Neural progenitor cell (in vitro differentiated cells): ENCODE measurements at regions not wholly inside any gene's neighbourhood (a gene's known extent, or its start where the extent isn't known, plus 50 kb on each side); places are given as distances from the start of the nearest gene placed in this dataset.

Source experiments
- CTCF ChIP-seq: fragments of 200-600 bp; sonication (generic); IDR thresholded peaks from 2 replicates; pipeline ENCODE4 v1.5.1; 2017; ENCODE audit warnings: antibody characterized with exemption, mild to moderate bottlenecking
- EZH2 ChIP-seq: fragments of 200-600 bp; sonication (generic); IDR thresholded peaks from 2 replicates; pipeline ENCODE4 v1.6.1; 2017; ENCODE audit warnings: antibody characterized with exemption, mild to moderate bottlenecking, moderate library complexity
- EZH2phosphoT487 ChIP-seq: fragments of 200-600 bp; sonication (generic); IDR thresholded peaks from 2 replicates; pipeline ENCODE4 v1.6.1; 2017; ENCODE audit warnings: antibody characterized with exemption

DNA sequence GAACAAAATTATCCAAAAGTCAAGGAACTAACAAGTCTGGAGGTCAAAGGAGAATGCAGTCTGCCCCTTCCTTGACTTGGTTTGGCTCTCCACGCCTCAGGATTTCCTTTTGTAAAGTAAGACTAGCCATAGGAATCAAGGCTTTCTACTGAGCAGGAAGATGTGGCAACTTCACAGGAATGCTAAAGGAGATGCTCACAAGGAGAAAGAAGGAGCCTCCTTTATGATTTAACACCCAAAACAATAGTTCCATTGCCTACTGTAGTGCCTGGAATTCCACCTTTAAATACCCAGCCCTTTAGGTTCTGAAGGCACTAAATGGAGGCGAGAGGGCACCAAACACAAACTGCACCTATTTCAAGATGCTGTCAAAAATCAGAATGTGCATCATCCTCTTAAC lies 176.3 kb upstream of the NFIA start:
- TF ChIP-seq CTCF (no peak), EZH2phosphoT487 (no peak), EZH2 (no peak)
